ENCODE measurements at regions not wholly inside any gene's neighbourhood (a gene's known extent, or its start where the extent isn't known, plus 50 kb on each side); places are given as distances from the start of the nearest gene placed in this dataset.

GRCh38 chr14:95374239-95374997, 54.7 kb upstream of the CLMN start:
- TF ChIP-seq, protein P1, sequence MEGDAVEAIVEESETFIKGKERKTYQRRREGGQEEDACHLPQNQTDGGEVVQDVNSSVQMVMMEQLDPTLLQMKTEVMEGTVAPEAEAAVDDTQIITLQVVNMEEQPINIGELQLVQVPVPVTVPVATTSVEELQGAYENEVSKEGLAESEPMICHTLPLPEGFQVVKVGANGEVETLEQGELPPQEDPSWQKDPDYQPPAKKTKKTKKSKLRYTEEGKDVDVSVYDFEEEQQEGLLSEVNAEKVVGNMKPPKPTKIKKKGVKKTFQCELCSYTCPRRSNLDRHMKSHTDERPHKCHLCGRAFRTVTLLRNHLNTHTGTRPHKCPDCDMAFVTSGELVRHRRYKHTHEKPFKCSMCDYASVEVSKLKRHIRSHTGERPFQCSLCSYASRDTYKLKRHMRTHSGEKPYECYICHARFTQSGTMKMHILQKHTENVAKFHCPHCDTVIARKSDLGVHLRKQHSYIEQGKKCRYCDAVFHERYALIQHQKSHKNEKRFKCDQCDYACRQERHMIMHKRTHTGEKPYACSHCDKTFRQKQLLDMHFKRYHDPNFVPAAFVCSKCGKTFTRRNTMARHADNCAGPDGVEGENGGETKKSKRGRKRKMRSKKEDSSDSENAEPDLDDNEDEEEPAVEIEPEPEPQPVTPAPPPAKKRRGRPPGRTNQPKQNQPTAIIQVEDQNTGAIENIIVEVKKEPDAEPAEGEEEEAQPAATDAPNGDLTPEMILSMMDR (IDR thresholded peaks at IDR 0.05 in 4 of 5, conservative IDR thresholded peaks at IDR 0.05 in 1 of 5) = no peak
- TF ChIP-seq POLR2A (IDR thresholded peaks at IDR 0.05) = no peak
